ENCODE measurements at regions not wholly inside any gene's neighbourhood (a gene's known extent, or its start where the extent isn't known, plus 50 kb on each side); places are given as distances from the start of the nearest gene placed in this dataset.

- no peaks in the 10 kb centered on the region for H3K9me3 ChIP-seq (ENCODE audit: control insufficient read depth, insufficient read depth, low read length)
- no peak overlapping the region for H3K27ac ChIP-seq (ENCODE audit: low read depth, low read length)
- H3K27me3 ChIP-seq (ENCODE audit: control insufficient read depth, insufficient read depth, low read length), result no peaks in the 10 kb centered on the region
- peaks cover 27% of the 10 kb centered on the region for H3K4me1 ChIP-seq (ENCODE audit: control insufficient read depth, insufficient read depth, low read length)
- H3K4me3 ChIP-seq (ENCODE audit: low read depth, low read length), result no peak overlapping the region
- H3K9ac ChIP-seq (ENCODE audit: low read depth, low read length), result no peak overlapping the region
- H3K36me3 ChIP-seq (ENCODE audit: control insufficient read depth, insufficient read depth, low read length), result no peaks in the 10 kb centered on the region
Observed at GRCh38 chr2:15890124-15890754, 50.1 kb upstream of the MYCN start.
